ENCODE measurements at regions not wholly inside any gene's neighbourhood (a gene's known extent, or its start where the extent isn't known, plus 50 kb on each side); places are given as distances from the start of the nearest gene placed in this dataset.
"Not testable (repeated sequence)": the region's sequence is repeated elsewhere in the genome, so short reads cannot be mapped to it uniquely, and the experiment has no call there.

DNA sequence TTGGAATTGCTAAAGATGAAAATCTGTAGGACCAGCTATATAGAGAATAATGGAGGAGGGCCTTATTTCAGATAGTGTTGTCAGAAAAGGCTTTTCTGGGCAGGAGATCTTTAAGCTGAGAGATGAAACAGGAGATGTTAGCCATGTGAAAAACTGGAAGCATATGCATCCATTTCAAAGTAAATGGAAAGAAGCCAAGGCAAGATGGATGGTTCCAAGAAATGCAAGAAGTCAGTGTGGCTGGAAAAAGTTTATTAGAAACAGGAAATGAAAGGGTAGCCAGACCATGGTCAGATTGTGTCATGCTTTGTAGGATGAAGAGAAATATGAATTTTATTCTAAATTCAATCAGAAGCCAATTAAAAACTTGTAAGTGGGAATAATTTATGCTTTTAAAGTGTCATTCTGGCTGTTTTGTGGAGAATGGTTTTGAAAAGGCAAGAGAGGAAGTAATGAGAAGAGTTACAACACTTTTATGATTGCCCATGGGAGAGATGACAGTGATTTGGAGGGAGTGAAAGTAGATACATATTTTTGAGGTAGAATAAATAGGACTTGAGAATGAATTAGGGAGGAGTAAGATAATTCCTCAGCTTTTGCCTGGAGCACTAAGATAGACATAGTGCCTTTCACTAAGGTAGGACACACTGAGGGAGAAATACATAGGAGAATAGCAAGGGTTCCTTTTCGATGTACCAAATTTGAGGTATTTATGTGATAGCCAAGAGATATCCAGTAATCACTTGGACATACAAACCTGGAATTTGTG, 620.1 kb downstream of the HTR1B start:
- no peak for DNase-seq (ENCODE audit: low spot score)

DNA sequence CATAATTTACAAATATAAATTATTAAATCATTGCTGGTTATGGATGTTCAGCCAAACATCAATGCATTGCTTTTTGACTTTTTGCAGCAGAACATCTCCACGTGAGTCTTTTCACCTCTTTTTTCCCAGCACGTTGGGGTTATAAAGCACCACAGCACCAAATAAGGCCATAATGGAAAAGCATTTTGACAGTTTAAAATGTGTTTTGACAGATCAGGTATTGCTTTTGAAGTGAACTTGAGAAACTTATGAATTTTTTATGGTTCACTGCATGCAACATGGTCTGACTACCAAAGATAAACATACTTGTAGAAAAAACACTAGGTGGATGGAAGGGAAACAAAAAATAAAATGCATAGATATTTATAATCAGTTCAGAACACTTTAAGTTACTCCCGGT, 622.4 kb downstream of the HTR1B start:
- DNase-seq (ENCODE audit: low spot score): no peak

- no peak for DNase-seq (ENCODE audit: low spot score)
Observed at GRCh38 chr6:76840041-76840745, 623.1 kb downstream of the HTR1B start.

DNA sequence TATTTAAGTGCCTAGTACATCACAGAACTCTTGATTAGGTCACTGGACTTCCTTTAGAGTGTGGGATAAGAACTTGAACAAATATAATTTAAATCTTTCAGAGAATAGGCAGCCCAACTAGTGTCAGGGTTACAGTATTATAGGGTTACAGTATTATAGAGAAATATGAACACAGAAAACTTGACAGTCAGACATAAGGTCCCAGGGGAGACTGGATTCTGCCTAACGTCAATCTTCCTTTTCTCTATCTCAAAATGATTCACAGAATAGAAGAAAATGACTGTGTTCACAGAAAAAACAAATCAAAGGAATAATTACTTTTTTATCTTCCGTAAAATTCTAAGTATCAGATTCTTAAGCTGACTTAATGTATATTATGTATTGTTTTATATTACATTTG, 623.8 kb downstream of the HTR1B start:
- no peak for DNase-seq (ENCODE audit: low spot score)

- DNase-seq (ENCODE audit: low spot score): no peak
Observed at GRCh38 chr6:76837564-76837963, 625.7 kb downstream of the HTR1B start.

- no peak for DNase-seq (ENCODE audit: low spot score)
Observed at GRCh38 chr6:76835695-76836094, 627.6 kb downstream of the HTR1B start.

DNA sequence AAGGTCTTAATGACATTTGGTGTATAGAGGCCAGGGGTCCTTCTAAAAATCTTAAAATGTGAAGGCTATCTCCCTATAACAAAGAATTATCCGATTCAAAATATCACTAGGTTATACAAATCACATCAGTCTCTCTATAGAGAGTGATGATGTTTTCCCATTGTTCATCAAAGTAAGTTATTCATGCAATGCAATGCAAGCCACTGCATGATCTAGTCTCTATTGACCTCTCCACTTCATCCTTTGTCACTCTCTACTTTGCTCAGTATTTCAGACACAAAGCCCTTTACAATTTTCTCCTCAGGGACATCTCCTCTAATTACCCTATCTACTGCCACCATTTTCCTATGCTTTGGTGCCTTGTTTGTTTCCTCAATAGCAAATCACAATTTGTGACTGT, 628.0 kb downstream of the HTR1B start:
- no peak for DNase-seq (ENCODE audit: low spot score)

DNA sequence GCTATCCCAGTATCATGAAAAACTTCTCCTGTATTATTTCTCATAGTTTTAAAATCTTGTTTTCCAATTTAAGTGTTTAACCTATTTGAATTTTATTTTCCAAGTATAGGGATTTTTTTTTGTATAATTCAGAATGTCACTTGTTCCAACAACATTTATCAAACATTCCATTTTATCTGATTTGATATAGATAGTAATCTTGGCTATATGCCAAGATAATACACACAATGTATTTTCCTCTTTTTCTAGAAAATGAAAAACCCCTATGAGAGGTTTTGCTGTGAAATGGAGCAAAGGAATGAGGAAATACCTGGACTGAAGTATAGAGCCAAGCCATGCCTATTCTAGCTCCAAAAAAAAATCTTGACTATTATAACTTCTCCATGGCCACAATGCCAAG, 628.9 kb downstream of the HTR1B start:
- DNase-seq (ENCODE audit: low spot score): no peak

- DNase-seq (ENCODE audit: low spot score): no peak
Observed at GRCh38 chr6:76831299-76831698, 632.0 kb downstream of the HTR1B start.

GRCh38 chr6:76823578-76823977, 639.7 kb downstream of the HTR1B start:
- not testable (repeated sequence) for DNase-seq (ENCODE audit: low spot score)

- DNase-seq (ENCODE audit: low spot score): no peak
Observed at GRCh38 chr6:76818451-76818850, 644.8 kb downstream of the HTR1B start.

DNA sequence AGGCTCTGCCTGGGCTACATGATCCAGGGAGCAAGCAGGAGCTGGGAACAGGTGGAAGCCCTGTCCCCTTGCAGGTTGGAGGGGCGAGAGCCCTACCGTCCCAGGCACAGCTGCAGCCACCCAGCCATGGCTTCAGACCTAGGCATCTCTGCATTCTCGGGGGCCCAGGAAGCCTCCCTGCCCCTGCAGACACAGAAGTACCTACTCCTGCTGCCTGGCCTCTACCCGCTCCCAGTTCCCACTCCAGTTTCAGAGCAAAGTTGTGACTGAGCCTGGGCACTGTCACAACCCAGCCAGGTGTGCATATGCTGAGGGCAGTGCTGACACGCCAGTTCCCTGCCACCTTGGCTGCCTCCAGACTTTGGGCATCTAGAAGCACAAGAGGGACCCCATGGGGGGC, 645.9 kb downstream of the HTR1B start:
- DNase-seq (ENCODE audit: low spot score): no peak

- no peak for DNase-seq (ENCODE audit: low spot score)
Observed at GRCh38 chr6:76814496-76815458, 648.5 kb downstream of the HTR1B start.

DNA sequence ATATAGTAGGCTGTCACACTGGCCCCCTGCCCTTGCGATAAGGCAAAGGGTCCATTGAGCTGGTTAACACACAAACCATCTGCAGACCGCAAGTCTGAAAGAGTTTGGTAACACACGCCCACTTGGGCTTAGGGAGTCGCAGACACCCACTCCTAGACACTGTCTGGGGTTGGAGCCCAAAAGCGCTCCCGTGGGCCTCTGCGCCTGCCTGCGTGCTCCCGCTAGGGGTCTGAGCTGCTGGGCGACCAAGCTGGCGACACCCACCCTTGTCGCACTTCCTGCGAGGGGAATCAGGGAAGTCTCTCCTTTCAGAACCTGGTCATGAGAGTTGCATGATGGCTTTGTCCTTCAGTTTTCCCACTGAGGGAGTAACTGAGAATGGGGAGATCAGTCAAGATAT, 653.0 kb downstream of the HTR1B start:
- no peak for DNase-seq (ENCODE audit: low spot score)

DNA sequence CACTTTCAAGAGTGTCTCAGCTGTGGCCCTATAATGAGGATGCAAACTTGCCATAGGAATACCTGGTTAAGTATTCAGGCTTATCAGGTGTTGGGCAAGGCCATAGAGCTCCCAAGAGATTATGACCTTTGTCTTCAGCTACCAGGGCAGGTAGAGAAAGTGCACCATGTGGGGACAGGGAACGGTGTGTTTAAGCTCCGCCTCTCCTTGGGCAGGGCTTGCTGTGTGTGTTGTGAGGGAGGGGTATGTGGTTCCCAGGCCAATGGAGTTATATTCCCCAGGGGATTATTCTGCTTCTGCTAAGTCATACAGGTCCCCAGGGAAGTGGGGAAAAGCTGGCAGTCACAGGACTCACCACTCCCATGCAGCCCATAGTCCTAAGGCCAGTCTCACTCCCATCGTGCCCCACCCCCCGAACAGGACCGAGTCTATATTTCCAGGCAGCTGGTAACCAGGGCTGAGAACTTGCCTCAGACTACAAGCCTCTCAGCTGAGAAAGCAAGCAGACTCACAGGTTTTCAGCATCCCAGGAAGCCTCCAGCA, 660.2 kb downstream of the HTR1B start:
- DNase-seq (ENCODE audit: low spot score): no peak

DNA sequence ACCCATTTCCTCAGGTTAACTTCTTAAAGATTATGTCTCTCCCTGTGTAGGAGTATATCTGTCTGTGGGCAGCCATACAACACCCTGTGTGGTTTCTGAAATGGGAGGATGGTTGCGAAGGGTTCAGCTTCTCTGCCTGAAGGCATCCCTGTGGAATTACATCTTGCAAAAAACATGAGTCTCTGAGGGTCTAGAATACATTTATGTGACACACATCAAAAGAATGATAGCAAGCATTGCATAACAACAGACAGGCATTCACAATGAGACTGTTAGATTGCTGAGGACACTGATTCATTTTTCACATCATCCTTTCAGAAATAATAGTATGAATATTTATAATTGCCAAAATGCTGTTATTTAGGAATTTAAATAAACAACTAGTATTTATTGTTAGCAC, 670.9 kb downstream of the HTR1B start:
- no peak for DNase-seq (ENCODE audit: low spot score)

GRCh38 chr6:76790881-76791280, 672.4 kb downstream of the HTR1B start:
- DNase-seq (ENCODE audit: low spot score): no peak

- DNase-seq (ENCODE audit: low spot score): no peak
Observed at GRCh38 chr6:76790045-76790796, 673.1 kb downstream of the HTR1B start.

- DNase-seq (ENCODE audit: low spot score): no peak
Observed at GRCh38 chr6:76789580-76789979, 673.7 kb downstream of the HTR1B start.

- no peak for DNase-seq (ENCODE audit: low spot score)
Observed at GRCh38 chr6:76788155-76788554, 675.1 kb downstream of the HTR1B start.

GRCh38 chr6:76779068-76779467, 684.2 kb downstream of the HTR1B start:
- no peak for DNase-seq (ENCODE audit: low spot score)

DNA sequence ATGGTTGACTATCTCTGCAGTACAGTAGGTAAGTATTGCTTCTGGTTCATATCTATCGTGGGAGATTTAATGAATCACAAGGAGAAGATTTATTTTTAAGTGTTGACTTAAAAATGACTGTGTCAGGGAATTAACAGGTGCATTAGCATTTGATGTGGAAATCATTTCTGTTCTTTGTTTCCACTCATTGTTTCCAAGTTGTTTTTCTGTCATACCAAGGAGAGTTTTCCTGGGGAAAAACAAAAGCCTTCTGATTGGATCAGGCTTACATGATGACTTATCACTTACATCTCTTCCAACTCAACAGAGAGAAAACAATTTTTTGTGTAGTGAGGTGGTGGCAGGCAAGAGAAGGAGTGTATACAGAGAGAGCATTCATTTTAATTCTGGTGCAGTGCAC, 686.4 kb downstream of the HTR1B start:
- no peak for DNase-seq (ENCODE audit: low spot score)
